Right lobe of liver (tissue), 6 donors: ENCODE measurements at regions not wholly inside any gene's neighbourhood (a gene's known extent, or its start where the extent isn't known, plus 50 kb on each side); places are given as distances from the start of the nearest gene placed in this dataset.
"Not testable (repeated sequence)": the region's sequence is repeated elsewhere in the genome, so short reads cannot be mapped to it uniquely, and the experiment has no call there.

Source experiments
- ATAC-seq, 4 donors: fragments of 200-7000 bp; cut with Tn5 transposase; one replicate each; pipeline ENCODE4 v1.9.1; 2020; ENCODE audit warnings: mild to moderate bottlenecking in 4 of 4, moderate library complexity in 4 of 4
- DNase-seq, 3 donors: peaks; one replicate each; pipeline ENCODE4 v3.0.0-alpha.2; 2020
- H3K27ac ChIP-seq, 3 donors: fragments of 200-600 bp; one replicate each; pipeline ENCODE4 v1.8.0; 2022
- H3K27me3 ChIP-seq, 2 donors: fragments of 200-600 bp; one replicate each; pipeline ENCODE4 v1.8.0; 2022
- H3K36me3 ChIP-seq, 4 donors: fragments of 200-600 bp; sonication (generic) in 1 of 4; one replicate each; pipeline versions ENCODE4 v1.5.1 to v1.8.0; 2017 to 2022; ENCODE audit warnings: control low read depth in 1 of 4
- H3K4me1 ChIP-seq, 4 donors: fragments of 200-600 bp; sonication (generic) in 1 of 4; one replicate each; pipeline versions ENCODE4 v1.5.1 to v1.8.0; 2017 to 2022; ENCODE audit warnings: control low read depth in 1 of 4
- H3K4me3 ChIP-seq, 3 donors: fragments of 200-600 bp; one replicate each; pipeline ENCODE4 v1.8.0; 2022
- H3K9me3 ChIP-seq, 4 donors: fragments of 200-600 bp; sonication (generic) in 1 of 4; one replicate each; pipeline versions ENCODE4 v1.5.1 to v1.8.0; 2017 to 2022; ENCODE audit warnings: control low read depth in 1 of 4
- POLR2A ChIP-seq: fragments of 450-650 bp; IDR thresholded peaks from one replicate; pipeline ENCODE4 v1.6.1; 2017; ENCODE audit warnings: antibody characterized with exemption, mild to moderate bottlenecking
- WGBS: methylation state at CpG from one replicate; pipeline ENCODE4 v1.1.6; 2018; ENCODE audit warnings: low coverage, low lambda C conversion rate; ENCODE audit not compliant: insufficient coverage; ENCODE audit errors: missing lambda C conversion rate; 5-methylcytosine and 5-hydroxymethylcytosine counted together
- intact Hi-C, 2 donors: fragments of 100-400 bp; cut with DNase I; formaldehyde crosslinking; loops; one replicate each; pipeline versions ENCODE4 v1.11.2 to v1.14.1; 2022
- TF ChIP-seq, protein P1 (sequence below), 4 donors: fragments of 200-600 bp in 3 of 4; fragments of 450-650 bp in 1 of 4; IDR thresholded peaks; one replicate each; pipeline versions ENCODE4 v1.5.1 to v1.8.0; 2016 to 2022; ENCODE audit warnings: antibody characterized with exemption in 4 of 4, mild to moderate bottlenecking in 2 of 4
- donor health status: DM: no; HTN: yes; CAD: no.
- donor health status: DM: no; HTN: no; CAD: no.
- donor health status: DM: no; HTN: no; CAD: no.
- donor health status: DM: no; HTN: yes; CAD: no.
- donor health status: DM: no; HTN: yes; CAD: no.

- Histone ChIP-seq H3K4me1 (no peaks in the 10 kb centered on the region), H3K4me3 (no peak overlapping the region), H3K9me3 (no peaks in the 10 kb centered on the region), H3K27me3 (no peaks in the 10 kb centered on the region), H3K36me3 (no peaks in the 10 kb centered on the region), H3K27ac (no peak overlapping the region)
- TF ChIP-seq, protein P1, sequence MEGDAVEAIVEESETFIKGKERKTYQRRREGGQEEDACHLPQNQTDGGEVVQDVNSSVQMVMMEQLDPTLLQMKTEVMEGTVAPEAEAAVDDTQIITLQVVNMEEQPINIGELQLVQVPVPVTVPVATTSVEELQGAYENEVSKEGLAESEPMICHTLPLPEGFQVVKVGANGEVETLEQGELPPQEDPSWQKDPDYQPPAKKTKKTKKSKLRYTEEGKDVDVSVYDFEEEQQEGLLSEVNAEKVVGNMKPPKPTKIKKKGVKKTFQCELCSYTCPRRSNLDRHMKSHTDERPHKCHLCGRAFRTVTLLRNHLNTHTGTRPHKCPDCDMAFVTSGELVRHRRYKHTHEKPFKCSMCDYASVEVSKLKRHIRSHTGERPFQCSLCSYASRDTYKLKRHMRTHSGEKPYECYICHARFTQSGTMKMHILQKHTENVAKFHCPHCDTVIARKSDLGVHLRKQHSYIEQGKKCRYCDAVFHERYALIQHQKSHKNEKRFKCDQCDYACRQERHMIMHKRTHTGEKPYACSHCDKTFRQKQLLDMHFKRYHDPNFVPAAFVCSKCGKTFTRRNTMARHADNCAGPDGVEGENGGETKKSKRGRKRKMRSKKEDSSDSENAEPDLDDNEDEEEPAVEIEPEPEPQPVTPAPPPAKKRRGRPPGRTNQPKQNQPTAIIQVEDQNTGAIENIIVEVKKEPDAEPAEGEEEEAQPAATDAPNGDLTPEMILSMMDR (IDR thresholded peaks at IDR 0.05), result no peak
- TF ChIP-seq POLR2A, result no peak
- DNase-seq (peak; percentile 8 to 43 (median 35)), ATAC-seq (no peak)
- 67% methylated on average over 1 of the region's 17 CpGs for WGBS
- intact Hi-C loops, result no loop called here
These were observed 392.3 kb downstream of the TMEM121 start for GRCh38 chr14:105918496-105919262.

GRCh38 chr14:105919458-105920150 lies 393.2 kb downstream of the TMEM121 start:
- Histone ChIP-seq H3K27me3 (no peaks in the 10 kb centered on the region), H3K27ac (no peak overlapping the region), H3K4me1 (no peaks in the 10 kb centered on the region), H3K36me3 (no peaks in the 10 kb centered on the region), H3K9me3 (no peaks in the 10 kb centered on the region), H3K4me3 (no peak overlapping the region)
- DNase-seq (peak in 2 of 3 donors; percentile 37 to 42), ATAC-seq (no peak)
- 80% methylated on average over 7 of the region's 21 CpGs for WGBS
- TF ChIP-seq POLR2A, result no peak
- TF ChIP-seq, protein P1 (IDR thresholded peaks at IDR 0.05), result no peak
- intact Hi-C loops, result no loop called here

- H3K27ac ChIP-seq, H3K9me3 ChIP-seq, H3K36me3 ChIP-seq, ATAC-seq, H3K27me3 ChIP-seq, H3K4me1 ChIP-seq, H3K4me3 ChIP-seq, intact Hi-C loops: not testable (repeated sequence)
- WGBS, result 75% methylated on average over 3 of the region's 11 CpGs
- DNase-seq, result peak; percentile 17 to 32 (median 32)
These were observed 393.8 kb downstream of the TMEM121 start for GRCh38 chr14:105920151-105920700.

DNA sequence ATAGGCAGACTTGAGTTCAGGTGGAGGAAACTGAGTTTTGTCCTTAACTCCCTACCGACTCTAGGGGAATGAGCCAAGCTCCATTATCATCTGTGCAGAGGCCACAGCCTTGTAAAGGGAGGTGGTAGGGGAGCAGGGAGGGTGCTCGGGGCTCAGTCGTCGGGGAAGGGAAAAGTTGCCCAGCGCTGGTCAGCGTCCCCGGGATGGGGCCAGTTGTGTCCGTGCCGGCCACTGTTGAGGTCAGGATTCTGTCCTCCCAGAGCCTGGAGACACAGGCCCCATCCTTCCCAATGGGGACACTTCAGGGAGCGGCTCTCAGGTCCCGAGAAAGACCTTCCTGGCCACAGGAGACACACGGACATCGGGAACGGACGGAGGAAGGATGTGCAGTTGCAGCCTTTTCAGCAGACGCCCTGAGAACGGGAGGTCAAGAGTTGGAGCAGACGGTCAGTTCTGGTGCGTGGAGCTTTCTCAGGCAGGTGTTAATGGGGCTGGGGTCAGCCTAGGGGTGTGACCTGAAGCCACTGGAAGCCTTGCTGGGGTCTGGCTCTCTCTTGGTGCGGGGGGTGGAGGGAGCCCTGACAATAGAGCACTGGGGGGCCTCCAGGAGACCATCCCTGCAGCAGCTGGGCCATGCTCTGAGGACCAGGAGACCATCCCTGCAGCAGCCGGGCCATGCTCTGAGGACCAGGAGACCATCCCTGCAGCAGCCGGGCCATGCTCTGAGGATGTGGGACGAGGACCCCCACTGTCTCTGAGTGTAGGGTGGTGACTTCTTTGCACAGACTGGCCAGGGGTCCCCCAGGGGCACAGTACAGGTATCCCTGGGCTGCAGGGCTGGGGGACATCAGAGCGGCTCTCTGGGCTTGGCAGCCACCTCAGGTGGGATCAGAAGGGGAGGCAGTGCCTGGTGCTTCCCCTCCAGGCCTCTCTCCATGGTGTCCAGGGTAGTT lies 394.7 kb downstream of the TMEM121 start:
- H3K9me3 ChIP-seq, H3K27ac ChIP-seq, H3K36me3 ChIP-seq, intact Hi-C loops, H3K4me1 ChIP-seq, ATAC-seq, H3K27me3 ChIP-seq, H3K4me3 ChIP-seq: not testable (repeated sequence)
- 62% methylated on average over 7 of the region's 24 CpGs for WGBS
- peak in 2 of 3 donors; percentile 21 to 27 for DNase-seq

- intact Hi-C loops, H3K27ac ChIP-seq, H3K4me1 ChIP-seq, ATAC-seq, H3K27me3 ChIP-seq, H3K36me3 ChIP-seq, H3K4me3 ChIP-seq, H3K9me3 ChIP-seq: not testable (repeated sequence)
- DNase-seq, result peak in 1 of 3 donors; percentile 31
- no CpG with 5 or more reads among the region's 4 CpGs for WGBS
These were observed 395.4 kb downstream of the TMEM121 start for GRCh38 chr14:105921781-105922180.

- intact Hi-C loops, H3K27me3 ChIP-seq, H3K4me1 ChIP-seq, H3K36me3 ChIP-seq, DNase-seq, ATAC-seq, H3K9me3 ChIP-seq, H3K27ac ChIP-seq, H3K4me3 ChIP-seq: not testable (repeated sequence)
- 0% methylated on average over 1 of the region's 1 CpG for WGBS
These were observed 397.3 kb downstream of the TMEM121 start for GRCh38 chr14:105923520-105924191.
